Caki2 (cell line): ENCODE measurements at regions not wholly inside any gene's neighbourhood (a gene's known extent, or its start where the extent isn't known, plus 50 kb on each side); places are given as distances from the start of the nearest gene placed in this dataset.
"Not testable (repeated sequence)": the region's sequence is repeated elsewhere in the genome, so short reads cannot be mapped to it uniquely, and the experiment has no call there.

Experiments used
- DNase-seq: peaks from one replicate; pipeline ENCODE4 v3.0.0-alpha.2; 2015; ENCODE audit warnings: low read depth
- in situ Hi-C: cut with HindIII; loops from 2 replicates; pipeline ENCODE4 v1.10.0; 2016; ENCODE audit warnings: low sequenced_read_pairs, low pct_unique_long_range_greater_than_20kb, mixed read lengths

DNA sequence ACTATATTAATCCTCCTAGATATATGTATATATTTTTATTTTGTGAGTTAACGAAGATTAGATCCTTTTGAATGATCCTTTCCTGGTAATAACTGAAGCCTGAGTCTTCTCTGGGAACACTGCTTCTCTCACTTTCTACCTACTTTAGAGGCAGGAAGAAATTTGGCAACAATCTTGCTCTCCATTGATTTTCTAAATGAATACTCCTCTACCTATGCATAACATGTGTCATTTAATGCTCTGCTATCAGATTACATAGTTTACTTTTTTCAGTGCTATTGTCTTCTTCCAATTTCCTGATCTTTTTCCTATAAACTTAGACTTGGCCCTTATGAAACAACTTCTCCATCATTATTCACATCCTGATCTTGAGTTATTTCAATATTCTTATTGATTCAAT lies 60.4 kb upstream of the PDHA2 start:
- in situ Hi-C loops = no loop called here
- no peak for DNase-seq

DNA sequence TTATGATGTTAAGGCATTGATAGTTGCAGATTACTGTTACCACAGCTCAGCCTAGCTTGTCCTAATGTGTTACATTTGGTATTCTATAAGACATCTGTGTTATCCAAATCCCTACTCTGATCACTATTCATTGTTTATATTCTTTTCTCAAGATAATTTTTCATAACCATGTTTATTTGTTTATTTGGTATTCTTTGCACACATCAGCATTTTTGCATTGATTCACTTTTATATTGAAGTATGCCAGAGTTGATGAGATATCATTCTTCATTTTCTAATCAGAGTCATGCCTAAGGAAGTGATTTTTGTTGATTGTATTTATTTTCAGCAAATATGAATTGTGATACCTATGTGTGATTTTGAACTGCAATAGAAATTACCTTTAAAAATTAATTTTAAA lies 61.2 kb upstream of the PDHA2 start:
- no peak for DNase-seq
- in situ Hi-C loops = no loop called here

GRCh38 chr4:95770605-95771004 lies 69.3 kb upstream of the PDHA2 start:
- DNase-seq, in situ Hi-C loops: not testable (repeated sequence)

GRCh38 chr4:95764961-95765360 lies 74.9 kb upstream of the PDHA2 start:
- no peak for DNase-seq
- in situ Hi-C loops = no loop called here

DNA sequence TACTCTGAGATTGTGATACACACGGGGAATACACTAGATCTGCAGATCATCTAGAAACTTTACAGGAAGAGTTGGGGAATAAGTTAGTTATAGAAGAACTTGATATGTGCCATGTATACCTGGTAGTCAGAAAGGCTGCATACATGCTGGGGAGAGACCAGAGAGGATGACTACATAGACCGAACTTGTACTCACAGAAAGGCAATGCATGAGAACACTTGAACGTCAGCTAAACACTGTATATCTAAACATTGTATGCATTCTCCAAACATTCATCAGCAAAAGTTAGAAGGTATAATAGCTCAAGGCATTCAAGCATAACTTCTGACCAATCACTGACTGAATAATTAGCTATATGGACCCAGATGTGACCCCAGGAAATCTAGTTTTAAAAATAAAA lies 78.0 kb upstream of the PDHA2 start:
- in situ Hi-C loops = no loop called here
- peak; percentile 79 for DNase-seq

GRCh38 chr4:95761426-95761825 lies 78.5 kb upstream of the PDHA2 start:
- no peak for DNase-seq
- in situ Hi-C loops = no loop called here

DNA sequence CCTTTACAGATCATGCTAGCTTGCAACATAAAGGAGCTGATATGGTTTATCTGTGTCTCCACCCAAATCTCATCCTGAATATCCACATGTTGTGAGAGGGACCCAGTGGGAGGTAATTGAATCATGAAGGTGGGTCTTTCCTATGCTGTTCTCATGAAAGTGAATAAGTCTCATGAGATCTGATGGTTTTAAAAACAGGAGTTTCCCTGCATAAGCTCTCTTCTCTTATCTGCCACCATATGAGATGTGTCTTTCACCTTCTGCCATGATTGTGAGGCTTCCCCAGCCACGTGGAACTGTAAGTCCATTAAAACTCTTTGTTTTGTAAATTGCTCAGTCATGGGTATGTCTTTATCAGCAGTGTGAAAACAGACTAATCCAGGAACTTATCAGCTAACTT lies 79.2 kb upstream of the PDHA2 start:
- in situ Hi-C loops = not testable (repeated sequence)
- peak; percentile 28 for DNase-seq

DNA sequence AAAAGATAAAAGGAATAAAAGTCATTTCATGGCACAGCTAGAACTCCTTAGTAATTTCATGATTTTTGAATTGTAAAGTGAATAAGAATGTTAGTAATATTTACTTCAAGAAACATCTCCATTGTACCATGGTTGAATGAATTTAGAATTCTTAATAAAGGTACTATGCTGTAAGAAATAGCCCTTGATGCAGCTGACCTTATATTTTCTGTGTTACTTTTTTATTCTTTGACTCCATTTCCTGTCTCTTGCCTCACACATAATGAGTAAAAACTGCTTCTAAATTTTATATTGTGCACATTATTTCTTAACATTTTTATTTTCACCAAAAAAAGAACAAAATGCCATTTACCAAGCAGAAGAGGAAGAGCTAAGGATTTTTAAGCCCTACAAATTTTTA lies 81.9 kb upstream of the PDHA2 start:
- in situ Hi-C loops = no loop called here
- no peak for DNase-seq

DNA sequence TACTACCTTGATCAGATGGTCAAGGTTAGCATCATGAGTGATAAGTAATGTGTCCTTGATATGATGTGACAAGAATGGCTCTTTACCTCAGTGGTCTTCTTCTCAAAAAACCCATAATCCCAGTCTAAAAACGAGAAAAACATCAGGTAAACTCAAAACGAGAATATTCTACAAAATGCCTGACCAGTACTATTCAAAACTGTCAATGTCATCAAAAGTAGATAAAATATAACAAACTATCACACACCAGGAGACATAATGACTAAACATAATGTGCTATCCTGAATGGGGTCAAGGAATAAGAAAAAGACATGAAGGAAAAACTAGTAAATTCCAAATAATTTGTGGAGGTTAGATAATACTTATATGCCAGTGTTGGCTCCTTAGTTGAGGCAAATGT lies 85.2 kb upstream of the PDHA2 start:
- in situ Hi-C loops = no loop called here
- DNase-seq = no peak

- no peak for DNase-seq
- in situ Hi-C loops = no loop called here
These were observed 90.7 kb upstream of the PDHA2 start for GRCh38 chr4:95749204-95749603.

DNA sequence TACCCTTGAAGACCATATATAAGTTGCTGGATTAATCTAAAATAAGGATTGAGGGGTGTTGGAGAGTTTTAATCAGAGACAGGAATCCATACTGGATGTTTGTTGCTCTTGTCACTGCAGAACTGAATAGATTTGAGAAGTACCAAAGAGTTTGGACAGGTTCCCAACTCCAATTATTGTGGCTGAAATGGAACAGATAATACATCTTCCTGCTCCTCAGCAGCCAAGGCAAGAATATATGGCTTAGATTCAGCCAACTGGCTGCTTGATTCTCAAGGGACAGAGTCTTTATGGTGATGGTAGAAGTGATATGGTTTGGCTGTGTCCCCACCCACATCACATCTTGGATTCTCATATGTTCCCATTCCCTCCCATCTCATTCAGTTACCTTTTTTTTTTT lies 97.0 kb upstream of the PDHA2 start:
- in situ Hi-C loops = no loop called here
- no peak for DNase-seq

- no peak for DNase-seq
- in situ Hi-C loops = no loop called here
These were observed 97.7 kb upstream of the PDHA2 start for GRCh38 chr4:95742179-95742578.

DNA sequence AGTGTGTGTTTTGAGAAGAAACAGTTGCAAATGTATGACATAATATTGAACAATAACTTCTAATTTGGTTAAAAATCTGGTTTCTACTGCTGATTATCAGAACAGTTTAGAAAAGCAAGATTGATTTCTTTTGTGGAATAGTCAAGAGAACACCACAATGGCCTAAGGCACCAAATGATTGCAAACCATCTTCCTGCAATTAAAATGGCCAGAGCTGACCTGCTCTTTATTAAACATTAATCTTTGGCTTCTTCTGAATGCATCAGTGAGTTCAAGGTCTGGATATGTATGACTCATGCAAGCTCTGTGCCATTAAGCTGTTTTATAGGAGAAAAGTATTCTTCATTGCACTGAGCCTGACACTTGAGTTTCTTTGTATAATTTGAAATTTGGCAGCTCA lies 107.8 kb upstream of the PDHA2 start:
- DNase-seq = peak; percentile 81
- in situ Hi-C loops = no loop called here

- no peak for DNase-seq
- in situ Hi-C loops = no loop called here
These were observed 110.3 kb upstream of the PDHA2 start for GRCh38 chr4:95729596-95729995.

GRCh38 chr4:95728145-95728544 lies 111.7 kb upstream of the PDHA2 start:
- DNase-seq = no peak
- in situ Hi-C loops = no loop called here

- no peak for DNase-seq
- in situ Hi-C loops = no loop called here
These were observed 124.1 kb upstream of the PDHA2 start for GRCh38 chr4:95715830-95716229.

GRCh38 chr4:95714571-95714970 lies 125.3 kb upstream of the PDHA2 start:
- no peak for DNase-seq
- in situ Hi-C loops = no loop called here

- no peak for DNase-seq
- in situ Hi-C loops = no loop called here
These were observed 134.6 kb upstream of the PDHA2 start for GRCh38 chr4:95705323-95705722.

DNA sequence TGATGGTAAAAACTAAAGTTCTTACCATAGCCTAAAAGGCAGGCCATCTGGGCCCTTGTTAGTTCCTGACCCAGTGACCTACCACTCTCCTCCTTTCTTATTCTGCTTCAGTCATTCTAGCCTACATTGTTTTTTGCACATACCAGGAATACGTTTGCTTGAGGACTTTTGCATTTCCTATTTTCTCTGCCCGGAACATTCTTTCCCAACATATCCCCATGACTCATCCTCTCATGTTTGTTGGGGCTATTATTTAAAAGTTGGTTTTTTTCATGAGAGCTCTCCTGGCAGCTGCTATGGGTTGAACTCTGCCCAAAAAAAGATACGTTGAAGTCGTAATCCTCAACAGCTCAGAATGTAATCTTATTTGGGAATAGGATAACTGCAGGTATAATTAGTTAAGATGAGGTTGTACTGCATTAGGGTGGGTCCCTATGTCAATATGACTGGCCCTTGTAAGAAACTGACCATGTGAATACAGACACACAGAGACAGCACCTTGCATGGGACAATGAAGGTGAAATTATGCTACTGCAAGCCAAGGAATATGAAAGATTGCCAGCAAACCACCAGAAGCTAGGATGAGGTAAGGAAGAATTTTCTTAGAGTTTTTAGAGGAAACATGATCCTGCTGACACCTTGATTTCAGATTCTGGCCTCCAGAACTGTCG lies 138.3 kb upstream of the PDHA2 start:
- no peak for DNase-seq
- in situ Hi-C loops = no loop called here

- in situ Hi-C loops = no loop called here
These were observed 145.5 kb upstream of the PDHA2 start for GRCh38 chr4:95694411-95694810.

DNA sequence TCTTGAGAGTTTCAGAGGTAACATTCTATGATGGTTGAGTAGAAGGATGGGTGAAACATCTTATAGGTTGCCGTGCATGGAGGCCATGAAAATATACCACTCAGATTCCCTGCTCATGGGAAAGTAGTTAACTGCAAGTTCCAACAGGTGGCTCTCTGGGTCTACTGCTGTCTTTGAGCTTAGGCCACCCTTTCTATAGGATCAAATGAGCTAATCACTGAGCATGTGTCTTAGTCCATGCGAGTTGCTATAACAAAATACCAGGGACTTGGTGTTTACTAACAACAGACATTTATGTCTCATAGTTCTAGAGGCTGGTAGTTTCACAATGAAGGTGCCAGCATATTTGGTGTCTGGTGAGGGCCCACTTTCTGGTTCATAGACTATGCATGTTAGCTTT lies 144.8 kb upstream of the UNC5C start:
- DNase-seq = peak; percentile 9
- in situ Hi-C loops = no loop called here

More at GRCh38 chr4:95694411-95694810, 145.5 kb upstream of the PDHA2 start:
- no peak for DNase-seq
